ENCODE measurements at regions not wholly inside any gene's neighbourhood (a gene's known extent, or its start where the extent isn't known, plus 50 kb on each side); places are given as distances from the start of the nearest gene placed in this dataset.
"Not testable (repeated sequence)": the region's sequence is repeated elsewhere in the genome, so short reads cannot be mapped to it uniquely, and the experiment has no call there.

DNA sequence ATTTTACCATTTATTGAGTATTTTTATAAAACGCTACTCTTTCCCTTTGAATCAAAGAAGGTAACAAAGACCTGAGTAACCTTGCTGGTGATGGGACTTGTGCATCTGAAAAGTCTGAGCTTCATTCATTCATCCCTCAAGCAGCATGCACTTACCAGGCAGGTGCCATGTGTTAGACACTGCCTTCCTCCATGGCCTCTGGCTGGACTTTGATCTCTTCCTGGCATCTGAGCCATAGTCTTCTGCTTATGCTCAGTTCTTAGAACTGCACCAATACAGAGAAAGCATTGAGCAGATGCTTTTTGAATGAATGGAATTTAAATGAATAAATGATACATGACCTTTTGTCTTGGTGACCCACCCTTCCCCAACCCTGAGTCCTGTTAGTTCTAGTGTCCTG lies 251.4 kb upstream of the COPS8 start:
- H3K9me3 ChIP-seq (ENCODE audit: control insufficient read depth in 4 of 4, insufficient read depth in 3 of 4, low read length in 3 of 4): peaks cover 0 to 5% (median 0%) of the 10 kb centered on the region in 4 donors
- no peak overlapping the region for H3K9ac ChIP-seq (ENCODE audit: insufficient read depth in 1 of 2, low read length in 2 of 2)
- H3K36me3 ChIP-seq (ENCODE audit: control insufficient read depth in 4 of 4, insufficient read depth in 4 of 4, low read length in 4 of 4): no peaks in the 10 kb centered on the region
- no peak overlapping the region for H3K27ac ChIP-seq (ENCODE audit: low read depth in 1 of 2, low read length in 1 of 2)
- WGBS, 2 donors: 91 to 100% methylated on average over 1 of the region's 1 CpG
- H3K4me3 ChIP-seq: no peak overlapping the region
- no peak for DNase-seq
- no peaks in the 10 kb centered on the region for H3K27me3 ChIP-seq (ENCODE audit: control insufficient read depth in 3 of 3, insufficient read depth in 3 of 3, low read length in 2 of 3)
- TF ChIP-seq, protein P1, sequence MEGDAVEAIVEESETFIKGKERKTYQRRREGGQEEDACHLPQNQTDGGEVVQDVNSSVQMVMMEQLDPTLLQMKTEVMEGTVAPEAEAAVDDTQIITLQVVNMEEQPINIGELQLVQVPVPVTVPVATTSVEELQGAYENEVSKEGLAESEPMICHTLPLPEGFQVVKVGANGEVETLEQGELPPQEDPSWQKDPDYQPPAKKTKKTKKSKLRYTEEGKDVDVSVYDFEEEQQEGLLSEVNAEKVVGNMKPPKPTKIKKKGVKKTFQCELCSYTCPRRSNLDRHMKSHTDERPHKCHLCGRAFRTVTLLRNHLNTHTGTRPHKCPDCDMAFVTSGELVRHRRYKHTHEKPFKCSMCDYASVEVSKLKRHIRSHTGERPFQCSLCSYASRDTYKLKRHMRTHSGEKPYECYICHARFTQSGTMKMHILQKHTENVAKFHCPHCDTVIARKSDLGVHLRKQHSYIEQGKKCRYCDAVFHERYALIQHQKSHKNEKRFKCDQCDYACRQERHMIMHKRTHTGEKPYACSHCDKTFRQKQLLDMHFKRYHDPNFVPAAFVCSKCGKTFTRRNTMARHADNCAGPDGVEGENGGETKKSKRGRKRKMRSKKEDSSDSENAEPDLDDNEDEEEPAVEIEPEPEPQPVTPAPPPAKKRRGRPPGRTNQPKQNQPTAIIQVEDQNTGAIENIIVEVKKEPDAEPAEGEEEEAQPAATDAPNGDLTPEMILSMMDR (IDR thresholded peaks at IDR 0.05; ENCODE audit: control extremely low read depth, extremely low read depth): no peak
- H3K4me1 ChIP-seq (ENCODE audit: control insufficient read depth in 5 of 5, insufficient read depth in 5 of 5, low read length in 5 of 5): peaks cover 0 to 6% (median 0%) of the 10 kb centered on the region in 5 donors
- no peak for ATAC-seq (ENCODE audit: insufficient read depth, low FRiP score)

DNA sequence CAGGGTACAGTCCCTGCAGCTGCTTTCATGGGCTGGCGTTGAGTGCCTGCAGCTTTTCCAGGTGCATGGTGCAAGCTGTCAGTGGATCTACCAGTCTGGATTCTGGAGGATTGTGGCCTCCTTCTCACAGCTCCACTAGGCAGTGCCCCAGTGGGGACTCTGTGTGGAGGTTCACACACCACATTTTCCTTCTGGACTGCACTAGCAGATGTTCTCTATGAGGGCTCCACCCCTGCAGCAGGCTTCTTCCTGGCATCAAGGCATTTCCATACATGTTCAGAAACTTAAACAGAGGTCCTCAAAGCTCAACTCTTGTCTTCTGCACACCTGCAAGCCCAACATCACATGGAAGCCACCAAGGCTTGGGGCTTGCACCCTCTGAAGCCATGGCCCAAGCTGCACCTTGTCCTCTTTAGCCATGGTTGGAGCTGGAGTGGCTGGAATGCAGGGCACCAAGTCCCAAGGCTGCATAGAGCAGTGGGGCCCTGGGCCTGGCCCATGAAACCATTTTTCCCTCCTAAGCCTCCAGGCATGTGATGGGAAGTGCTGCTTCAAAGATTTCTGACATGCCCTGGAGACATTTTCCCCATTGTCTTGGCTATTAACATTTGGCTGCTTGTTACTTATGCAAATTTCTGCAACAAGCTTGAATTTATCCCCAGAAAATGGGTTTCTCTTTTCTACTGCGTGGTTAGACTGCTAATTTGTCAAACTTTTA lies 250.2 kb upstream of the COPS8 start:
- H3K27me3 ChIP-seq (ENCODE audit: control insufficient read depth in 3 of 3, insufficient read depth in 3 of 3, low read length in 2 of 3): no peaks in the 10 kb centered on the region
- no peak overlapping the region for H3K27ac ChIP-seq (ENCODE audit: low read depth in 1 of 2, low read length in 1 of 2)
- TF ChIP-seq, protein P1 (IDR thresholded peaks at IDR 0.05; ENCODE audit: control extremely low read depth, extremely low read depth): no peak
- no peak overlapping the region for H3K9ac ChIP-seq (ENCODE audit: insufficient read depth in 1 of 2, low read length in 2 of 2)
- peaks cover 0 to 5% (median 0%) of the 10 kb centered on the region in 4 donors for H3K9me3 ChIP-seq (ENCODE audit: control insufficient read depth in 4 of 4, insufficient read depth in 3 of 4, low read length in 3 of 4)
- no peak overlapping the region for H3K4me3 ChIP-seq
- DNase-seq (no peak), ATAC-seq (ENCODE audit: insufficient read depth, low FRiP score) (no peak)
- H3K4me1 ChIP-seq (ENCODE audit: control insufficient read depth in 5 of 5, insufficient read depth in 5 of 5, low read length in 5 of 5): peaks cover 0 to 6% (median 0%) of the 10 kb centered on the region in 5 donors
- H3K36me3 ChIP-seq (ENCODE audit: control insufficient read depth in 4 of 4, insufficient read depth in 4 of 4, low read length in 4 of 4): no peaks in the 10 kb centered on the region
- WGBS, 2 donors: 87 to 96% methylated on average over 2 of the region's 2 CpGs

DNA sequence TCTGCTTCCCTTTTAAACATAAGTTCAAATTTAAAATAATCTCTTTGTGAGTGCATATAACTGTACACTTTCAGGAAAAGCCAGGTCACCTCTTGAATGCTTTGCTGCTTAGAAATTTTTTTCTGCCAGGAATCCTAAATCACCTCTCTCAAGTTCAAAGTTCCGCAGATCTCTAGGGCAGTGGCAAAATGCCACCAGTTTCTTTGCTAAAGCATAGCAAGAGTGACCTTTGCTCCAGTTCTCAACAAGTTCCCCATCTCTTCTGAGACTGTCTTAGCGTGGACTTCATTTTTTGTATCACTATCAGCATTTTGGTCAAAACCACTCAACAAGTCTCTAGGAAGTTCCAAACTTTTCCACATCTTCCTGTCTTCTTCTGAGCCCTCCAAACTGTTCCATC lies 249.7 kb upstream of the COPS8 start:
- not testable (repeated sequence) for DNase-seq; H3K27ac ChIP-seq (ENCODE audit: low read depth in 1 of 2, low read length in 1 of 2); H3K9ac ChIP-seq (ENCODE audit: insufficient read depth in 1 of 2, low read length in 2 of 2); H3K4me3 ChIP-seq; H3K9me3 ChIP-seq (ENCODE audit: control insufficient read depth in 4 of 4, insufficient read depth in 3 of 4, low read length in 3 of 4); H3K4me1 ChIP-seq (ENCODE audit: control insufficient read depth in 5 of 5, insufficient read depth in 5 of 5, low read length in 5 of 5); ATAC-seq (ENCODE audit: insufficient read depth, low FRiP score); H3K36me3 ChIP-seq (ENCODE audit: control insufficient read depth in 4 of 4, insufficient read depth in 4 of 4, low read length in 4 of 4); H3K27me3 ChIP-seq (ENCODE audit: control insufficient read depth in 3 of 3, insufficient read depth in 3 of 3, low read length in 2 of 3)
- 61 to 76% methylated on average over 2 of the region's 2 CpGs for WGBS, 2 donors

DNA sequence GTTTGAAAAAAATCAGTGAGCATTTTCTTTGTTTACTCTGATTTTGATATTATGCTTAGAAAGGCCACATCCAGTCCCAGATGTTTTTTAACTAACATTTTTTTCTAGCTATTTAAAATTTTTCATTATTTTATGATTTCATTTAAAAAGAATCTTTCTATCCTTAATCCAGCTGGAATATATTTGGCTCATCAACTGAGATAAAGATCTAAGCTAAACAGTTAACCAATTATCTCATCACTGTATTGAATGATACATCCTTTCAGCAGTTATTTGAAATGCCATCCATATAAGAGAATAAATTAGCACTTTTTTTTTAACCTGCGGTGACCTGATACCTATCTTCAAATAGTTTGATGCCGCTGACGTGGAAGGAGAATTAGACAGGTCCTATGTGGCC lies 245.5 kb upstream of the COPS8 start:
- DNase-seq: no peak
- H3K9me3 ChIP-seq (ENCODE audit: control insufficient read depth in 4 of 4, insufficient read depth in 3 of 4, low read length in 3 of 4): peaks cover 0 to 4% (median 1%) of the 10 kb centered on the region in 4 donors
- no peaks in the 10 kb centered on the region for H3K4me1 ChIP-seq (ENCODE audit: control insufficient read depth in 5 of 5, insufficient read depth in 5 of 5, low read length in 5 of 5)
- ATAC-seq (ENCODE audit: insufficient read depth, low FRiP score): no peak
- H3K9ac ChIP-seq (ENCODE audit: insufficient read depth in 1 of 2, low read length in 2 of 2): no peak overlapping the region
- TF ChIP-seq, protein P1 (IDR thresholded peaks at IDR 0.05; ENCODE audit: control extremely low read depth, extremely low read depth): no peak
- no peak overlapping the region for H3K4me3 ChIP-seq
- WGBS, 2 donors: 73 to 88% methylated on average over 3 of the region's 3 CpGs
- H3K27me3 ChIP-seq (ENCODE audit: control insufficient read depth in 3 of 3, insufficient read depth in 3 of 3, low read length in 2 of 3): no peaks in the 10 kb centered on the region
- H3K36me3 ChIP-seq (ENCODE audit: control insufficient read depth in 4 of 4, insufficient read depth in 4 of 4, low read length in 4 of 4): no peaks in the 10 kb centered on the region
- no peak overlapping the region for H3K27ac ChIP-seq (ENCODE audit: low read depth in 1 of 2, low read length in 1 of 2)
